ENCODE measurements at regions not wholly inside any gene's neighbourhood (a gene's known extent, or its start where the extent isn't known, plus 50 kb on each side); places are given as distances from the start of the nearest gene placed in this dataset.

- no peak for TF ChIP-seq CTCF (IDR thresholded peaks at IDR 0.05)
- no peak for TF ChIP-seq POLR2AphosphoS5 (IDR thresholded peaks at IDR 0.05)
- no peak for TF ChIP-seq EP300 (IDR thresholded peaks at IDR 0.05)
- TF ChIP-seq POLR2A (IDR thresholded peaks at IDR 0.05), result no peak
- Histone ChIP-seq H3K27ac (no peak overlapping the region), H3K27me3 (no peaks in the 10 kb centered on the region), H3K4me1 (no peaks in the 10 kb centered on the region), H3K36me3 (no peaks in the 10 kb centered on the region), H3K4me3 (no peak overlapping the region), H3K9me3 (peaks cover 0 to 14% (median 9%) of the 10 kb centered on the region in 4 donors)
- 82 to 88% (median 84%) methylated on average over 2 of the region's 2 CpGs for WGBS, 5 donors
- intact Hi-C loops (cut with DNase I; ENCODE audit: low total_unique reads), result no loop called here
- DNase-seq, result no peak
Measured at GRCh38 chr10:57775250-57775649, 492.4 kb downstream of the IPMK start.

- intact Hi-C loops (cut with DNase I; ENCODE audit: low total_unique reads), result no loop called here
- no peak for DNase-seq
- TF ChIP-seq POLR2A (IDR thresholded peaks at IDR 0.05) (no peak), CTCF (IDR thresholded peaks at IDR 0.05) (no peak), EP300 (IDR thresholded peaks at IDR 0.05) (no peak), POLR2AphosphoS5 (IDR thresholded peaks at IDR 0.05) (no peak)
- Histone ChIP-seq H3K27ac (no peak overlapping the region), H3K4me3 (no peak overlapping the region), H3K27me3 (no peaks in the 10 kb centered on the region), H3K9me3 (no peaks in the 10 kb centered on the region), H3K4me1 (no peaks in the 10 kb centered on the region), H3K36me3 (no peaks in the 10 kb centered on the region)
- WGBS, 5 donors, result 80 to 87% (median 82%) methylated on average over 1 of the region's 1 CpG
Measured at GRCh38 chr10:57769298-57769697, 498.4 kb downstream of the IPMK start.

DNA sequence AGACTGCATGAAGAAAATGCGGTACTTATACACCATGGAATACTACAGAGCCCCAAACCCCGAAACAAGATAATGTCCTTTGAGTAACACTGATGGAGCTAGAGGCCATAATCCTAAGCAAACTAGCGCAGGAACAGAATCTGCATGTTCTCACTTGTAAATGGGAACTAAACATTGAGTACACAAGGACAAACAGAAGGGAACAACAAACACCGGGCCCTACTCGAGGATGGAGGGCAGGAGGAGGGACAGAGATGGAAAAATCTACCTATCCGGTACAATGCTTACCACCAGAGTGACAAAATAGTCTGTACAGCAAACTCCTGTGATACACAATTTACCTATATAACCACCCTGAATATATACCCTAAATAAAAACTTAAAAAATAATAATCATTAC, 507.9 kb downstream of the IPMK start:
- Histone ChIP-seq H3K27me3 (no peaks in the 10 kb centered on the region), H3K36me3 (no peaks in the 10 kb centered on the region), H3K4me1 (no peaks in the 10 kb centered on the region), H3K9me3 (no peaks in the 10 kb centered on the region), H3K27ac (no peak overlapping the region), H3K4me3 (no peak overlapping the region)
- no peak for DNase-seq
- TF ChIP-seq POLR2AphosphoS5 (IDR thresholded peaks at IDR 0.05), result no peak
- TF ChIP-seq CTCF (IDR thresholded peaks at IDR 0.05), result no peak
- TF ChIP-seq POLR2A (IDR thresholded peaks at IDR 0.05), result no peak
- no peak for TF ChIP-seq EP300 (IDR thresholded peaks at IDR 0.05)
- intact Hi-C loops (cut with DNase I; ENCODE audit: low total_unique reads), result no loop called here
- WGBS, 5 donors, result 67 to 84% (median 77%) methylated on average over 6 of the region's 6 CpGs

DNA sequence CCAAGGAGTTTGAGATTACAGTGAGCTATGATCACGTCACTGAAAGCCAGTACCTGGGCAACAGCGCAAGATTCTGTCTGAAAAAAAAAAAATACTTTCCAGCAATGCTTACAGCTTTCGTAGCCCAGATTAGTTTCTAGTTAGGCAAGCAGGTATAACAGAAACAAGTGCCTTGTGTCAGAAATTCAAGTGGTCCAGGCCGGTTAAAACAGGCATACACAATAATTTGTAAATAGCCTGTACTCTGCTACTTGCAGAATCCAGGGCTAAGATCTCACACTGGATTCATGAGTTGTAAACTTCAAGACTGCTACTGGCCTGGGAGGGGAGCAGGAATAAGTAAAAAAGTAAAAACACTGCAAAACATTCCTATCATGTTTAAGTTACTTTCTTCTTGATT, 512.9 kb downstream of the IPMK start:
- H3K36me3 ChIP-seq, result no peaks in the 10 kb centered on the region
- TF ChIP-seq POLR2A (IDR thresholded peaks at IDR 0.05) (no peak), CTCF (IDR thresholded peaks at IDR 0.05) (no peak), EP300 (IDR thresholded peaks at IDR 0.05) (no peak), POLR2AphosphoS5 (IDR thresholded peaks at IDR 0.05) (no peak)
- H3K9me3 ChIP-seq, result peaks cover 0 to 3% (median 0%) of the 10 kb centered on the region in 4 donors
- no peak overlapping the region for H3K27ac ChIP-seq
- H3K27me3 ChIP-seq, result no peaks in the 10 kb centered on the region
- WGBS, 5 donors, result 84 to 92% (median 87%) methylated on average over 4 of the region's 4 CpGs
- intact Hi-C loops (cut with DNase I; ENCODE audit: low total_unique reads), result no loop called here
- no peak overlapping the region for H3K4me3 ChIP-seq
- H3K4me1 ChIP-seq, result no peaks in the 10 kb centered on the region
- DNase-seq, result no peak

Data from stomach (tissue), 8 donors.